Caco-2 (cell line): ENCODE measurements at regions not wholly inside any gene's neighbourhood (a gene's known extent, or its start where the extent isn't known, plus 50 kb on each side); places are given as distances from the start of the nearest gene placed in this dataset.

ENCODE experiments used
- BruUV-seq: library from RNA; stranded (reverse); fragments of 400-500 nt; replicated peaks from 2 replicates; lab custom pipeline; 2021; lab: Mats Ljungman, UMichigan
- CTCF ChIA-PET: fragments of 300-600 bp; sonication (Branson Sonifier 250); formaldehyde crosslinking; loops from one replicate; lab custom pipeline; 2022; ENCODE audit warnings: antibody characterized with exemption; lab: Charles Lee
- POLR2A ChIA-PET: fragments of 300-600 bp; sonication (Branson Sonifier 250); formaldehyde crosslinking; loops from one replicate; lab custom pipeline; 2022; ENCODE audit warnings: antibody characterized with exemption; lab: Charles Lee
- DNase-seq, 2 experiments: peaks; one replicate each; pipeline versions ENCODE4 v3.0.0 to v3.0.0-alpha.2; 2020 to 2022
- H3K27me3 ChIP-seq: replicated peaks from 2 replicates; pipeline ENCODE4 v1.6.0; 2011; ENCODE audit warnings: low read length; ENCODE audit not compliant: control insufficient read depth, insufficient read depth
- H3K36me3 ChIP-seq: 2 replicates; pipeline ENCODE4 v1.5.1; 2011; ENCODE audit warnings: low read length; ENCODE audit not compliant: control insufficient read depth, insufficient read depth
- H3K4me1 ChIP-seq: fragments of 250-450 bp; sonication (Bioruptor Pico); 2 replicates; pipeline ENCODE4 v1.5.1; 2020; ENCODE audit warnings: mild to moderate bottlenecking
- H3K4me3 ChIP-seq: 2 replicates; pipeline ENCODE4 v1.5.1; 2011; ENCODE audit warnings: low read depth, mild to moderate bottlenecking, control low read depth, low read length
- H3K9me3 ChIP-seq: fragments of 250-450 bp; sonication (Bioruptor Pico); 2 replicates; pipeline ENCODE4 v1.5.1; 2020; ENCODE audit warnings: mild to moderate bottlenecking, moderate library complexity
- H3K27ac Mint-ChIP-seq: one replicate; pipeline ENCODE4 v1.8.0; 2022; ENCODE audit warnings: mixed read lengths; ENCODE audit not compliant: unreplicated experiment
- H3K27me3 Mint-ChIP-seq: one replicate; pipeline ENCODE4 v1.8.0; 2022; ENCODE audit warnings: mixed read lengths; ENCODE audit not compliant: insufficient read depth, unreplicated experiment
- H3K36me3 Mint-ChIP-seq: one replicate; pipeline ENCODE4 v1.8.0; 2022; ENCODE audit warnings: mild to moderate bottlenecking, mixed read lengths; ENCODE audit not compliant: insufficient read depth, unreplicated experiment
- H3K4me1 Mint-ChIP-seq: one replicate; pipeline ENCODE4 v1.8.0; 2022; ENCODE audit warnings: low read depth, mixed read lengths; ENCODE audit not compliant: unreplicated experiment
- H3K4me3 Mint-ChIP-seq: one replicate; pipeline ENCODE4 v1.8.0; 2022; ENCODE audit warnings: mild to moderate bottlenecking, moderate library complexity, mixed read lengths; ENCODE audit not compliant: unreplicated experiment
- H3K9me3 Mint-ChIP-seq: one replicate; pipeline ENCODE4 v1.8.0; 2022; ENCODE audit warnings: mixed read lengths; ENCODE audit not compliant: unreplicated experiment
- intact Hi-C: fragments of 100-400 bp; cut with micrococcal nuclease; formaldehyde crosslinking; loops from one replicate; pipeline ENCODE4 v1.10.0; 2022; ENCODE audit not compliant: unreplicated experiment
- TF ChIP-seq, protein P1 (sequence below), 2 experiments: fragments of 200-600 bp in 1 of 2; IDR thresholded peaks; 1 replicate in 1 of 2; 2 replicates in 1 of 2; pipeline versions ENCODE4 v1.5.1 to v1.8.0; 2011 to 2022; ENCODE audit warnings: antibody characterized with exemption in 1 of 2, control low read depth in 1 of 2, inconsistent platforms in 1 of 2, low read depth in 1 of 2, low read length in 1 of 2, mild to moderate bottlenecking in 1 of 2, moderate library complexity in 1 of 2; ENCODE audit not compliant: insufficient read depth in 1 of 2, severe bottlenecking in 1 of 2, unreplicated experiment in 1 of 2

- ChIA-PET CTCF (no interaction called here), POLR2A (no interaction called here)
- H3K27me3 ChIP-seq: no peaks in the 10 kb centered on the region
- no peak for DNase-seq
- no peak overlapping the region for H3K4me3 ChIP-seq
- Mint-ChIP-seq H3K36me3 (no peaks in the 10 kb centered on the region), H3K9me3 (no peaks in the 10 kb centered on the region), H3K4me1 (no peaks in the 10 kb centered on the region), H3K27me3 (peaks cover 4% of the 10 kb centered on the region), H3K4me3 (no peak overlapping the region), H3K27ac (no peak overlapping the region)
- no peaks in the 10 kb centered on the region for H3K36me3 ChIP-seq
- H3K4me1 ChIP-seq: no peaks in the 10 kb centered on the region
- TF ChIP-seq, protein P1, sequence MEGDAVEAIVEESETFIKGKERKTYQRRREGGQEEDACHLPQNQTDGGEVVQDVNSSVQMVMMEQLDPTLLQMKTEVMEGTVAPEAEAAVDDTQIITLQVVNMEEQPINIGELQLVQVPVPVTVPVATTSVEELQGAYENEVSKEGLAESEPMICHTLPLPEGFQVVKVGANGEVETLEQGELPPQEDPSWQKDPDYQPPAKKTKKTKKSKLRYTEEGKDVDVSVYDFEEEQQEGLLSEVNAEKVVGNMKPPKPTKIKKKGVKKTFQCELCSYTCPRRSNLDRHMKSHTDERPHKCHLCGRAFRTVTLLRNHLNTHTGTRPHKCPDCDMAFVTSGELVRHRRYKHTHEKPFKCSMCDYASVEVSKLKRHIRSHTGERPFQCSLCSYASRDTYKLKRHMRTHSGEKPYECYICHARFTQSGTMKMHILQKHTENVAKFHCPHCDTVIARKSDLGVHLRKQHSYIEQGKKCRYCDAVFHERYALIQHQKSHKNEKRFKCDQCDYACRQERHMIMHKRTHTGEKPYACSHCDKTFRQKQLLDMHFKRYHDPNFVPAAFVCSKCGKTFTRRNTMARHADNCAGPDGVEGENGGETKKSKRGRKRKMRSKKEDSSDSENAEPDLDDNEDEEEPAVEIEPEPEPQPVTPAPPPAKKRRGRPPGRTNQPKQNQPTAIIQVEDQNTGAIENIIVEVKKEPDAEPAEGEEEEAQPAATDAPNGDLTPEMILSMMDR (IDR thresholded peaks at IDR 0.05; ENCODE audit: insufficient read depth in 1 of 2, low read depth in 1 of 2, low read length in 1 of 2, severe bottlenecking in 1 of 2, unreplicated experiment in 1 of 2): no peak
- no peaks in the 10 kb centered on the region for H3K9me3 ChIP-seq
- no TSS peak for BruUV-seq
- intact Hi-C loops: no loop called here
Observed at GRCh38 chr14:87325741-87326140, 667.2 kb downstream of the GALC start.

GRCh38 chr14:87323191-87323590, 669.8 kb downstream of the GALC start:
- no peaks in the 10 kb centered on the region for H3K27me3 ChIP-seq
- ChIA-PET POLR2A (no interaction called here), CTCF (no interaction called here)
- no peak for DNase-seq
- no peaks in the 10 kb centered on the region for H3K36me3 ChIP-seq
- no TSS peak for BruUV-seq
- TF ChIP-seq, protein P1 (IDR thresholded peaks at IDR 0.05; ENCODE audit: insufficient read depth in 1 of 2, low read depth in 1 of 2, low read length in 1 of 2, severe bottlenecking in 1 of 2, unreplicated experiment in 1 of 2): no peak
- Mint-ChIP-seq H3K4me3 (no peak overlapping the region), H3K9me3 (no peaks in the 10 kb centered on the region), H3K36me3 (no peaks in the 10 kb centered on the region), H3K27me3 (peaks cover 4% of the 10 kb centered on the region), H3K27ac (no peak overlapping the region), H3K4me1 (no peaks in the 10 kb centered on the region)
- no peaks in the 10 kb centered on the region for H3K4me1 ChIP-seq
- H3K9me3 ChIP-seq: no peaks in the 10 kb centered on the region
- H3K4me3 ChIP-seq: no peak overlapping the region
- intact Hi-C loops: no loop called here

DNA sequence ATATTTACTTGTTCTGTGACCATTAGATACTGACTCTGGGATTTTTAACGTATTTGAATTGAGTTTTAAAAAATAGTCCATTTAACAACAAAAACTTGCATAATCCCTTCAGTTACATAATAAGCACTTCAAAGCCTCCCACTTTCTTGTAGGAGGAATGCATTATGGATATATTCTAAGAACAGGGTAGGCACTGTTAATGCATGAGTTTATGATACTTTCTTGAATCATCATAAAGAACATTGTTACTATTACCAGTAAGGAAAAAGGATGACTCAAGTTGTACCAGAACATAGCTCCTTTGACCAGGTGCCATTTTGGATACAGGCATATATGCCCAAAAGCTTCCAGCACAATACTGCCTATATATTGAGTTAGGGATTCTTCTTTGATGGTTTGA, 671.4 kb downstream of the GALC start:
- no peak overlapping the region for H3K4me3 ChIP-seq
- Mint-ChIP-seq H3K4me3 (no peak overlapping the region), H3K9me3 (no peaks in the 10 kb centered on the region), H3K36me3 (no peaks in the 10 kb centered on the region), H3K4me1 (no peaks in the 10 kb centered on the region), H3K27me3 (peaks cover 4% of the 10 kb centered on the region), H3K27ac (no peak overlapping the region)
- H3K9me3 ChIP-seq: no peaks in the 10 kb centered on the region
- no TSS peak for BruUV-seq
- intact Hi-C loops: no loop called here
- DNase-seq: no peak
- CTCF ChIA-PET: no interaction called here
- POLR2A ChIA-PET: no interaction called here
- H3K36me3 ChIP-seq: no peaks in the 10 kb centered on the region
- no peaks in the 10 kb centered on the region for H3K27me3 ChIP-seq
- no peaks in the 10 kb centered on the region for H3K4me1 ChIP-seq
- TF ChIP-seq, protein P1 (IDR thresholded peaks at IDR 0.05; ENCODE audit: insufficient read depth in 1 of 2, low read depth in 1 of 2, low read length in 1 of 2, severe bottlenecking in 1 of 2, unreplicated experiment in 1 of 2): no peak
